GM12872 (cell line): ENCODE measurements at regions not wholly inside any gene's neighbourhood (a gene's known extent, or its start where the extent isn't known, plus 50 kb on each side); places are given as distances from the start of the nearest gene placed in this dataset.

Source experiments
- CTCF ChIP-seq: IDR thresholded peaks from 3 replicates; pipeline ENCODE4 v1.5.1; 2011; ENCODE audit warnings: low read depth, mild to moderate bottlenecking, low read length, moderate library complexity; ENCODE audit not compliant: insufficient read depth

GRCh38 chr17:56648321-56648720 lies 54.8 kb downstream of the NOG start:
- TF ChIP-seq CTCF: no peak

- TF ChIP-seq CTCF: no peak
These were observed 55.3 kb downstream of the NOG start for GRCh38 chr17:56648806-56649205.

- no peak for TF ChIP-seq CTCF
These were observed 59.1 kb downstream of the NOG start for GRCh38 chr17:56652628-56653027.

GRCh38 chr17:56653877-56654276 lies 60.4 kb downstream of the NOG start:
- peak; percentile 73 for TF ChIP-seq CTCF

- TF ChIP-seq CTCF: no peak
These were observed 63.3 kb downstream of the NOG start for GRCh38 chr17:56656701-56657327.

- TF ChIP-seq CTCF: no peak
These were observed 65.1 kb downstream of the NOG start for GRCh38 chr17:56658648-56659047.

GRCh38 chr17:56659622-56660021 lies 66.1 kb downstream of the NOG start:
- TF ChIP-seq CTCF: no peak
